B cell (primary cell): ENCODE measurements at regions not wholly inside any gene's neighbourhood (a gene's known extent, or its start where the extent isn't known, plus 50 kb on each side); places are given as distances from the start of the nearest gene placed in this dataset.

Experiments used
- CTCF ChIP-seq: fragments of 200-600 bp; IDR thresholded peaks from one replicate; pipeline ENCODE4 v1.8.0; 2022; ENCODE audit warnings: antibody characterized with exemption, mild to moderate bottlenecking
- EZH2 ChIP-seq: IDR thresholded peaks from 2 replicates; pipeline ENCODE4 v1.6.1; 2012; ENCODE audit warnings: borderline replicate concordance, low read depth, mild to moderate bottlenecking, moderate library complexity, low read length; ENCODE audit not compliant: insufficient read depth, poor library complexity, severe bottlenecking

- TF ChIP-seq CTCF = no peak
- TF ChIP-seq EZH2 = no peak
Measured at GRCh38 chr7:17502213-17503060, 204.0 kb downstream of the AHR start.
